H1 (cell line): ENCODE measurements at regions not wholly inside any gene's neighbourhood (a gene's known extent, or its start where the extent isn't known, plus 50 kb on each side); places are given as distances from the start of the nearest gene placed in this dataset.

ENCODE experiments used
- CTCF ChIP-seq, 3 experiments: IDR thresholded peaks; 1 replicate in 2 of 3; 2 replicates in 1 of 3; pipeline versions ENCODE4 v1.5.1 to v1.6.1; 2011; ENCODE audit warnings: low read length in 3 of 3, mild to moderate bottlenecking in 3 of 3, inconsistent platforms in 2 of 3, low read depth in 1 of 3, moderate library complexity in 1 of 3; ENCODE audit not compliant: insufficient read depth in 1 of 3; ENCODE audit errors: control extremely low read depth in 1 of 3
- EP300 ChIP-seq, 2 experiments: IDR thresholded peaks; 1 replicate in 1 of 2; 2 replicates in 1 of 2; pipeline ENCODE4 v1.6.1; 2011 to 2012; ENCODE audit warnings: low read depth in 2 of 2, low read length in 2 of 2, mild to moderate bottlenecking in 2 of 2, borderline replicate concordance in 1 of 2, inconsistent platforms in 1 of 2, moderate library complexity in 1 of 2
- POLR2AphosphoS5 ChIP-seq: IDR thresholded peaks from 2 replicates; pipeline ENCODE4 v1.6.1; 2011; ENCODE audit warnings: low read depth, low read length
- RAD21 ChIP-seq, 2 experiments: IDR thresholded peaks in 1 of 2; conservative IDR thresholded peaks in 1 of 2; 2 replicates each; pipeline ENCODE4 v1.6.1; 2011; ENCODE audit warnings: low read depth in 2 of 2, low read length in 2 of 2, improper control_type of control experiment in 1 of 2, inconsistent platforms in 1 of 2, mild to moderate bottlenecking in 1 of 2, moderate library complexity in 1 of 2
- RNF2 ChIP-seq: fragments of 200-900, 300-1000 bp; sonication (generic); IDR thresholded peaks from 2 replicates; pipeline ENCODE4 v1.7.1; 2016; ENCODE audit warnings: borderline replicate concordance, low read depth, mild to moderate bottlenecking, antibody characterized with exemption, low read length; ENCODE audit not compliant: poor library complexity, severe bottlenecking; ENCODE audit errors: missing control alignments

- no peak for TF ChIP-seq EP300 (IDR thresholded peaks at IDR 0.05; ENCODE audit: borderline replicate concordance in 1 of 2, low read depth in 2 of 2, low read length in 2 of 2)
- no peak for TF ChIP-seq CTCF (IDR thresholded peaks at IDR 0.05; ENCODE audit: control extremely low read depth in 1 of 3, insufficient read depth in 1 of 3, low read depth in 1 of 3, low read length in 3 of 3)
- TF ChIP-seq RNF2: no peak
- no peak for TF ChIP-seq POLR2AphosphoS5
- TF ChIP-seq RAD21 (IDR thresholded peaks at IDR 0.05 in 1 of 2, conservative IDR thresholded peaks at IDR 0.05 in 1 of 2; ENCODE audit: low read depth in 2 of 2, low read length in 2 of 2): no peak
These were observed 115.3 kb upstream of the NAP1L1 start for GRCh38 chr12:76199808-76200207.
